SK-N-SH (cell line): ENCODE measurements at regions not wholly inside any gene's neighbourhood (a gene's known extent, or its start where the extent isn't known, plus 50 kb on each side); places are given as distances from the start of the nearest gene placed in this dataset.

Experiments used
- CTCF ChIA-PET: fragments of 300-600, 350-600 bp; formaldehyde crosslinking; extraction: SDS; loops from one replicate; lab custom pipeline; 2021; lab: Yijun Ruan, JAX
- POLR2A ChIA-PET: fragments of 350-600 bp; sonication (Branson Sonifier 250); formaldehyde crosslinking; extraction: SDS; loops from one replicate; lab custom pipeline; 2020; ENCODE audit warnings: antibody characterized with exemption, inconsistent platforms; lab: Yijun Ruan, JAX
- DNase-seq: peaks from one replicate; pipeline ENCODE4 v3.0.0; 2012
- H2AFZ ChIP-seq: fragments of 200-600 bp; sonication (generic); 2 replicates; pipeline ENCODE4 v1.8.1; 2016; ENCODE audit warnings: antibody characterized with exemption, mild to moderate bottlenecking, low read depth
- H3F3A ChIP-seq: fragments of 200-600 bp; sonication (generic); replicated peaks from 2 replicates; pipeline ENCODE3; 2016; ENCODE audit warnings: antibody characterized with exemption, mild to moderate bottlenecking; ENCODE audit not compliant: insufficient read depth
- H3K27ac ChIP-seq, 2 experiments: fragments of 200-500 bp in 1 of 2; fragments of 200-600 bp in 1 of 2; sonication (Bioruptor generic) in 1 of 2; sonication (generic), shearing (Covaris generic) in 1 of 2; 2 replicates each; pipeline versions ENCODE4 v1.5.1 to v1.6.1; 2014 to 2016; ENCODE audit warnings: low read depth in 2 of 2, inconsistent platforms in 1 of 2, low read length in 1 of 2, mild to moderate bottlenecking in 1 of 2, mixed read lengths in 1 of 2
- H3K27me3 ChIP-seq: fragments of 200-600 bp; sonication (generic), shearing (Covaris generic); 2 replicates; pipeline ENCODE4 v1.6.1; 2016; ENCODE audit warnings: mixed run types; ENCODE audit not compliant: insufficient read depth
- H3K36me3 ChIP-seq, 2 experiments: fragments of 200-500 bp in 1 of 2; fragments of 200-600 bp in 1 of 2; sonication (Bioruptor generic) in 1 of 2; sonication (generic) in 1 of 2; replicated peaks in 1 of 2; 2 replicates each; pipeline versions ENCODE3 to v1.5.1; 2014 to 2016; ENCODE audit warnings: low read length in 1 of 2, mild to moderate bottlenecking in 1 of 2; ENCODE audit not compliant: insufficient read depth in 2 of 2, control insufficient read depth in 1 of 2
- H3K4me1 ChIP-seq, 2 experiments: fragments of 200-500 bp in 1 of 2; fragments of 200-600 bp in 1 of 2; sonication (Bioruptor generic) in 1 of 2; sonication (generic), shearing (Covaris generic) in 1 of 2; 2 replicates each; pipeline versions ENCODE4 v1.5.1 to v1.6.1; 2014 to 2016; ENCODE audit warnings: low read depth in 1 of 2, low read length in 1 of 2, mixed run types in 1 of 2; ENCODE audit not compliant: insufficient read depth in 2 of 2, control insufficient read depth in 1 of 2
- H3K4me2 ChIP-seq: fragments of 200-600 bp; sonication (generic), shearing (Covaris generic); 2 replicates; pipeline ENCODE4 v1.6.1; 2017; ENCODE audit warnings: mixed run types
- H3K4me3 ChIP-seq, 2 experiments: fragments of 200-500 bp in 1 of 2; fragments of 200-600 bp in 1 of 2; sonication (Bioruptor generic) in 1 of 2; sonication (generic), shearing (Covaris generic) in 1 of 2; 2 replicates each; pipeline versions ENCODE4 v1.5.1 to v1.8.1; 2014 to 2016; ENCODE audit warnings: low read depth in 2 of 2, inconsistent platforms in 1 of 2, low read length in 1 of 2, mild to moderate bottlenecking in 1 of 2, mixed read lengths in 1 of 2, moderate library complexity in 1 of 2
- H3K79me2 ChIP-seq: fragments of 200-600 bp; sonication (generic); 2 replicates; pipeline ENCODE4 v1.8.1; 2017; ENCODE audit warnings: mild to moderate bottlenecking; ENCODE audit not compliant: insufficient read depth
- H3K9ac ChIP-seq: fragments of 200-600 bp; sonication (generic); 2 replicates; pipeline ENCODE4 v1.6.1; 2017; ENCODE audit warnings: mixed run types
- H3K9me2 ChIP-seq: fragments of 200-600 bp; sonication (generic); 2 replicates; pipeline ENCODE4 v1.6.1; 2017; ENCODE audit warnings: mixed run types
- H3K9me3 ChIP-seq: fragments of 200-600 bp; sonication (generic); 2 replicates; pipeline ENCODE4 v1.6.1; 2017; ENCODE audit warnings: mixed run types, mild to moderate bottlenecking, moderate library complexity
- H4K20me1 ChIP-seq: fragments of 200-600 bp; sonication (generic); 2 replicates; pipeline ENCODE4 v1.6.1; 2017; ENCODE audit warnings: mild to moderate bottlenecking, mixed run types; ENCODE audit not compliant: insufficient read depth
- CHD2 ChIP-seq: fragments of 150-350 bp; IDR thresholded peaks from 2 replicates; pipeline ENCODE4 v1.6.1; 2018; ENCODE audit warnings: low read length; ENCODE audit not compliant: partially characterized antibody
- ELF1 ChIP-seq: IDR thresholded peaks from 2 replicates; pipeline ENCODE4 v1.4.0; 2012
- EP300 ChIP-seq, 2 experiments: IDR thresholded peaks; 2 replicates each; pipeline versions ENCODE4 v1.4.0 to v1.6.1; 2012; ENCODE audit warnings: borderline replicate concordance in 1 of 2, low read depth in 1 of 2, low read length in 1 of 2
- EZH2phosphoT487 ChIP-seq: fragments of 200-600 bp; sonication (generic); IDR thresholded peaks from 2 replicates; pipeline ENCODE4 v1.6.1; 2017; ENCODE audit warnings: low read depth, mixed run types, mild to moderate bottlenecking, antibody characterized with exemption, moderate library complexity, borderline replicate concordance
- FOSL2 ChIP-seq: IDR thresholded peaks from 2 replicates; pipeline ENCODE4 v1.4.0; 2012; ENCODE audit warnings: low read depth, mild to moderate bottlenecking, moderate library complexity, borderline replicate concordance
- FOXJ3 ChIP-seq: sonication (generic); formaldehyde crosslinking; IDR thresholded peaks from 2 replicates; pipeline ENCODE4 v1.5.1; 2020; ENCODE audit warnings: mild to moderate bottlenecking, missing genetic modification reagents
- FOXM1 ChIP-seq: IDR thresholded peaks from 2 replicates; pipeline ENCODE4 v1.4.0; 2012; ENCODE audit warnings: low read depth, mild to moderate bottlenecking
- GATA2 ChIP-seq: sonication (generic); formaldehyde crosslinking; IDR thresholded peaks from 2 replicates; pipeline ENCODE4 v1.5.0; 2020; ENCODE audit warnings: mild to moderate bottlenecking, missing genetic modification reagents
- JUND ChIP-seq: IDR thresholded peaks from 2 replicates; pipeline ENCODE4 v1.4.0; 2012
- POLR2AphosphoS5 ChIP-seq: IDR thresholded peaks from 2 replicates; pipeline ENCODE4 v1.6.1; 2012; ENCODE audit warnings: low read depth, low read length
- RAD21 ChIP-seq: IDR thresholded peaks from 2 replicates; pipeline ENCODE4 v1.6.1; 2012; ENCODE audit warnings: mild to moderate bottlenecking, low read length
- RCOR1 ChIP-seq: fragments of 150-350 bp; IDR thresholded peaks from 2 replicates; pipeline ENCODE4 v1.6.1; 2017; ENCODE audit warnings: antibody characterized with exemption, low read length
- TEAD4 ChIP-seq: IDR thresholded peaks from 2 replicates; pipeline ENCODE4 v1.4.0; 2012; ENCODE audit warnings: mild to moderate bottlenecking, borderline replicate concordance; ENCODE audit not compliant: insufficient read depth
- WGBS: methylation state at CpG from one replicate; pipeline ENCODE4 v1.1.6; 2017; ENCODE audit warnings: low lambda C conversion rate; 5-methylcytosine and 5-hydroxymethylcytosine counted together
- TF ChIP-seq, protein P1 (sequence below): IDR thresholded peaks from 2 replicates; pipeline ENCODE4 v1.4.0; 2012; ENCODE audit warnings: low read depth, borderline replicate concordance
- TF ChIP-seq, protein P2 (sequence below): IDR thresholded peaks from 2 replicates; pipeline ENCODE4 v1.4.0; 2012; ENCODE audit warnings: low read depth, borderline replicate concordance
- TF ChIP-seq, protein P3 (sequence below): fragments of 150-350 bp; IDR thresholded peaks from 2 replicates; pipeline ENCODE4 v1.6.1; 2017; ENCODE audit warnings: antibody characterized with exemption, low read length, low read depth, borderline replicate concordance
- TF ChIP-seq, protein P4 (sequence below): fragments of 150-350 bp; IDR thresholded peaks from 2 replicates; pipeline ENCODE4 v1.6.1; 2016; ENCODE audit warnings: mild to moderate bottlenecking, low read depth, low read length
- TF ChIP-seq, protein P5 (sequence below): IDR thresholded peaks from 2 replicates; pipeline ENCODE4 v1.6.1; 2012; ENCODE audit warnings: mild to moderate bottlenecking, low read depth, low read length, moderate library complexity

DNA sequence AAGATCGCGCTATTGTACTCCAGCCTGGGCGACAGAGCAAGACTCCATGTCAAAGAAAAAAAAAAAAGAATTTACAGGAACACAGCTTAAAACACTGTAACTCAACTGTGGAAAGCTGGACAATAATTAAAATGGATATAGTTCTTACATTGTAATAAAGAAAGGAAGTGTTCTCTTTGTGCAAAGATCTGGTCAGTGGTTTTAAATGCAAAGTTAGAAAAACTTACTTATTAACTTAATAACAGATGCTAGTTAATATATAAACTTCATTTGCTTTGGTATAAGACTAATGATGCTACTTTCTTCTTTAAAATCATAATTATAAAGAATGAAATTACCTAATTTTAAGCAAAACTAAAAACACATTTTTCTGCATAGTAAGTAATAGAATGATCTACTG is 2024.1 kb upstream of the TENM3 start:
- no peaks in the 10 kb centered on the region for H3K4me1 ChIP-seq
- H3K79me2 ChIP-seq = no peaks in the 10 kb centered on the region
- no peaks in the 10 kb centered on the region; the same call in 1 of the 2 replicates for H3K27me3 ChIP-seq
- DNase-seq = no peak
- WGBS = 4% methylated on average over 3 of the region's 3 CpGs
- no peak overlapping the region for H2AFZ ChIP-seq
- no peak overlapping the region for H3K9ac ChIP-seq
- H4K20me1 ChIP-seq = no peaks in the 10 kb centered on the region
- no peaks in the 10 kb centered on the region for H3K9me3 ChIP-seq
- no peak overlapping the region for H3K4me3 ChIP-seq
- ChIA-PET POLR2A (no interaction called here), CTCF (interaction anchor here (0.6 kb wide), 1 partner anchor 288 kb away, joined by 3 read pairs; no protein-coding TSS in a partner anchor)
- no peak for TF ChIP-seq EP300 (IDR thresholded peaks at IDR 0.05; ENCODE audit: borderline replicate concordance in 1 of 2, low read depth in 1 of 2, low read length in 1 of 2)
- no peak for TF ChIP-seq TEAD4
- TF ChIP-seq CHD2 = no peak
- TF ChIP-seq JUND = no peak
- TF ChIP-seq, protein P1, sequence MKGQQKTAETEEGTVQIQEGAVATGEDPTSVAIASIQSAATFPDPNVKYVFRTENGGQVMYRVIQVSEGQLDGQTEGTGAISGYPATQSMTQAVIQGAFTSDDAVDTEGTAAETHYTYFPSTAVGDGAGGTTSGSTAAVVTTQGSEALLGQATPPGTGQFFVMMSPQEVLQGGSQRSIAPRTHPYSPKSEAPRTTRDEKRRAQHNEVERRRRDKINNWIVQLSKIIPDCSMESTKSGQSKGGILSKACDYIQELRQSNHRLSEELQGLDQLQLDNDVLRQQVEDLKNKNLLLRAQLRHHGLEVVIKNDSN = no peak
- no peak for TF ChIP-seq FOXJ3
- no peak for TF ChIP-seq RCOR1
- TF ChIP-seq FOXM1 = no peak
- TF ChIP-seq FOSL2 = no peak
- TF ChIP-seq RAD21 = no peak
- TF ChIP-seq, protein P2, sequence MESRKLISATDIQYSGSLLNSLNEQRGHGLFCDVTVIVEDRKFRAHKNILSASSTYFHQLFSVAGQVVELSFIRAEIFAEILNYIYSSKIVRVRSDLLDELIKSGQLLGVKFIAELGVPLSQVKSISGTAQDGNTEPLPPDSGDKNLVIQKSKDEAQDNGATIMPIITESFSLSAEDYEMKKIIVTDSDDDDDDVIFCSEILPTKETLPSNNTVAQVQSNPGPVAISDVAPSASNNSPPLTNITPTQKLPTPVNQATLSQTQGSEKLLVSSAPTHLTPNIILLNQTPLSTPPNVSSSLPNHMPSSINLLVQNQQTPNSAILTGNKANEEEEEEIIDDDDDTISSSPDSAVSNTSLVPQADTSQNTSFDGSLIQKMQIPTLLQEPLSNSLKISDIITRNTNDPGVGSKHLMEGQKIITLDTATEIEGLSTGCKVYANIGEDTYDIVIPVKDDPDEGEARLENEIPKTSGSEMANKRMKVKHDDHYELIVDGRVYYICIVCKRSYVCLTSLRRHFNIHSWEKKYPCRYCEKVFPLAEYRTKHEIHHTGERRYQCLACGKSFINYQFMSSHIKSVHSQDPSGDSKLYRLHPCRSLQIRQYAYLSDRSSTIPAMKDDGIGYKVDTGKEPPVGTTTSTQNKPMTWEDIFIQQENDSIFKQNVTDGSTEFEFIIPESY = no peak
- TF ChIP-seq EZH2phosphoT487 = no peak
- TF ChIP-seq GATA2 (CRISPR knock-in tag) = no peak
- no peak for TF ChIP-seq POLR2AphosphoS5
- TF ChIP-seq, protein P3, sequence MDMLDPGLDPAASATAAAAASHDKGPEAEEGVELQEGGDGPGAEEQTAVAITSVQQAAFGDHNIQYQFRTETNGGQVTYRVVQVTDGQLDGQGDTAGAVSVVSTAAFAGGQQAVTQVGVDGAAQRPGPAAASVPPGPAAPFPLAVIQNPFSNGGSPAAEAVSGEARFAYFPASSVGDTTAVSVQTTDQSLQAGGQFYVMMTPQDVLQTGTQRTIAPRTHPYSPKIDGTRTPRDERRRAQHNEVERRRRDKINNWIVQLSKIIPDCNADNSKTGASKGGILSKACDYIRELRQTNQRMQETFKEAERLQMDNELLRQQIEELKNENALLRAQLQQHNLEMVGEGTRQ = no peak
- no peak for TF ChIP-seq ELF1
- H3F3A ChIP-seq = no peaks in the 10 kb centered on the region
- no peak overlapping the region for H3K4me2 ChIP-seq
- no peak overlapping the region for H3K27ac ChIP-seq
- H3K36me3 ChIP-seq = no peaks in the 10 kb centered on the region
- H3K9me2 ChIP-seq = no peaks in the 10 kb centered on the region

DNA sequence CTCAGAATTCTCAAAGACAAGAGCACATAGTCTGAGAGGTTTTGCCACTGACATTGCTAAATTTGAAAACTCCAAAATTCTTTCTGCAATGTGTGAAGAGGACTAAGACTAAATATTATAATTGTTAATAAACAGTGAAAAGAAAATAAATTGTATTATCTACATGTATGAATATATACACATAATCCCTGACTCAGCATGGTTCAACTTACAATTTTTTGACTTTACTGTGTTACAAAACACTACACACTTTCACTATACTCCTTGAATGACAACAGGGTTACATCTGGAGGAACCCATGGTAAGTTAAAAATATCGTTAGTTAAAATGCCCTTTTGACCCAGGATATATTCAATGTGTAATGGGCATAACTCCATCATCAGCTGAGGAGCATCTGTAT is 2017.2 kb upstream of the TENM3 start:
- WGBS = 0% methylated on average over 1 of the region's 1 CpG
- Histone ChIP-seq H3K9me3 (no peaks in the 10 kb centered on the region), H3K79me2 (no peaks in the 10 kb centered on the region), H3K4me2 (no peak overlapping the region), H3K9ac (no peak overlapping the region), H3K27ac (no peak overlapping the region), H3K9me2 (no peaks in the 10 kb centered on the region), H3K27me3 (no peaks in the 10 kb centered on the region), H4K20me1 (no peaks in the 10 kb centered on the region), H3K36me3 (no peaks in the 10 kb centered on the region), H2AFZ (no peak overlapping the region), H3K4me1 (no peaks in the 10 kb centered on the region), H3F3A (no peaks in the 10 kb centered on the region), H3K4me3 (no peak overlapping the region)
- POLR2A ChIA-PET = no interaction called here
- CTCF ChIA-PET = no interaction called here
- no peak for DNase-seq
- TF ChIP-seq, protein P1 = no peak
- TF ChIP-seq, protein P3 = no peak
- TF ChIP-seq, protein P4, sequence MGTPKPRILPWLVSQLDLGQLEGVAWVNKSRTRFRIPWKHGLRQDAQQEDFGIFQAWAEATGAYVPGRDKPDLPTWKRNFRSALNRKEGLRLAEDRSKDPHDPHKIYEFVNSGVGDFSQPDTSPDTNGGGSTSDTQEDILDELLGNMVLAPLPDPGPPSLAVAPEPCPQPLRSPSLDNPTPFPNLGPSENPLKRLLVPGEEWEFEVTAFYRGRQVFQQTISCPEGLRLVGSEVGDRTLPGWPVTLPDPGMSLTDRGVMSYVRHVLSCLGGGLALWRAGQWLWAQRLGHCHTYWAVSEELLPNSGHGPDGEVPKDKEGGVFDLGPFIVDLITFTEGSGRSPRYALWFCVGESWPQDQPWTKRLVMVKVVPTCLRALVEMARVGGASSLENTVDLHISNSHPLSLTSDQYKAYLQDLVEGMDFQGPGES = no peak
- TF ChIP-seq ELF1 = no peak
- TF ChIP-seq, protein P5, sequence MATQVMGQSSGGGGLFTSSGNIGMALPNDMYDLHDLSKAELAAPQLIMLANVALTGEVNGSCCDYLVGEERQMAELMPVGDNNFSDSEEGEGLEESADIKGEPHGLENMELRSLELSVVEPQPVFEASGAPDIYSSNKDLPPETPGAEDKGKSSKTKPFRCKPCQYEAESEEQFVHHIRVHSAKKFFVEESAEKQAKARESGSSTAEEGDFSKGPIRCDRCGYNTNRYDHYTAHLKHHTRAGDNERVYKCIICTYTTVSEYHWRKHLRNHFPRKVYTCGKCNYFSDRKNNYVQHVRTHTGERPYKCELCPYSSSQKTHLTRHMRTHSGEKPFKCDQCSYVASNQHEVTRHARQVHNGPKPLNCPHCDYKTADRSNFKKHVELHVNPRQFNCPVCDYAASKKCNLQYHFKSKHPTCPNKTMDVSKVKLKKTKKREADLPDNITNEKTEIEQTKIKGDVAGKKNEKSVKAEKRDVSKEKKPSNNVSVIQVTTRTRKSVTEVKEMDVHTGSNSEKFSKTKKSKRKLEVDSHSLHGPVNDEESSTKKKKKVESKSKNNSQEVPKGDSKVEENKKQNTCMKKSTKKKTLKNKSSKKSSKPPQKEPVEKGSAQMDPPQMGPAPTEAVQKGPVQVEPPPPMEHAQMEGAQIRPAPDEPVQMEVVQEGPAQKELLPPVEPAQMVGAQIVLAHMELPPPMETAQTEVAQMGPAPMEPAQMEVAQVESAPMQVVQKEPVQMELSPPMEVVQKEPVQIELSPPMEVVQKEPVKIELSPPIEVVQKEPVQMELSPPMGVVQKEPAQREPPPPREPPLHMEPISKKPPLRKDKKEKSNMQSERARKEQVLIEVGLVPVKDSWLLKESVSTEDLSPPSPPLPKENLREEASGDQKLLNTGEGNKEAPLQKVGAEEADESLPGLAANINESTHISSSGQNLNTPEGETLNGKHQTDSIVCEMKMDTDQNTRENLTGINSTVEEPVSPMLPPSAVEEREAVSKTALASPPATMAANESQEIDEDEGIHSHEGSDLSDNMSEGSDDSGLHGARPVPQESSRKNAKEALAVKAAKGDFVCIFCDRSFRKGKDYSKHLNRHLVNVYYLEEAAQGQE = no peak
